GM12872 (cell line): ENCODE measurements at regions not wholly inside any gene's neighbourhood (a gene's known extent, or its start where the extent isn't known, plus 50 kb on each side); places are given as distances from the start of the nearest gene placed in this dataset.

Source experiments
- TF ChIP-seq, protein P1 (sequence below): IDR thresholded peaks from 3 replicates; pipeline ENCODE4 v1.5.1; 2011; ENCODE audit warnings: low read depth, mild to moderate bottlenecking, low read length, moderate library complexity; ENCODE audit not compliant: insufficient read depth

DNA sequence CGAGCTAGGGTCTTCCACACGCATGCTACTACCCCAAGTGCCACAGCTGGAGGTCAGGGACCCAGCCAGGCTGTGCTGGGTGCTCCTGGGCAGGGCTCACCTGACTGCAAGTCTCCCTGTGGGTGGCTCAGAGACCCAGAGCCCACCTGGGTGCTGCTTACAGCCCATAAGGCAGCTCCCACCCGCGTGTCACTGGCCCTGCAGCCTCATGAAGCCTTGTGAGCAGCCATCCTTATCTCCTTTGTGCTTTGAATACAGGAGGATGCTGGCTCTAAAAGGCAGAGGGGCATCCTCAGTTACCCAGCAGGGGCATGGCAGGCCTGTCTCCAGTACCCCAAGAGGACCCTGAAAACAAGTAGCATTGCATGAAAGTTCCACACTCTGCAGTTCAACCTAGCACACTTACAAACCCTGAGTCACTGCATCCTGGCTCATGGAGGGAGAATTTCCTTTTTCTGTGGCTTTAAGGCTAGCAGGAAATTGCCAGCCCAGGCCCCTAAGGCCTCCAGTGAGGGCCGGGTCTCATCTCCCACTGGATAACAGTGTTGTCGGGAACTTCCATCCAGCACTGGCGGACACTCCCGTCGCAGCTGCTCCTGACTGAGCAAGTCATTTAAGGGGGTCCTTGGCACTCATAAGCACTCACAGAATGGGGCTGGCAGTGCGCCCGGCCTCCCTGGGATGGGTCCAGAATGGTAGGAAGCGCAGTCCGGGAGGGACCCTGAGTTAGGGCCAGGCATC lies 137.1 kb downstream of the RPIA start:
- TF ChIP-seq, protein P1, sequence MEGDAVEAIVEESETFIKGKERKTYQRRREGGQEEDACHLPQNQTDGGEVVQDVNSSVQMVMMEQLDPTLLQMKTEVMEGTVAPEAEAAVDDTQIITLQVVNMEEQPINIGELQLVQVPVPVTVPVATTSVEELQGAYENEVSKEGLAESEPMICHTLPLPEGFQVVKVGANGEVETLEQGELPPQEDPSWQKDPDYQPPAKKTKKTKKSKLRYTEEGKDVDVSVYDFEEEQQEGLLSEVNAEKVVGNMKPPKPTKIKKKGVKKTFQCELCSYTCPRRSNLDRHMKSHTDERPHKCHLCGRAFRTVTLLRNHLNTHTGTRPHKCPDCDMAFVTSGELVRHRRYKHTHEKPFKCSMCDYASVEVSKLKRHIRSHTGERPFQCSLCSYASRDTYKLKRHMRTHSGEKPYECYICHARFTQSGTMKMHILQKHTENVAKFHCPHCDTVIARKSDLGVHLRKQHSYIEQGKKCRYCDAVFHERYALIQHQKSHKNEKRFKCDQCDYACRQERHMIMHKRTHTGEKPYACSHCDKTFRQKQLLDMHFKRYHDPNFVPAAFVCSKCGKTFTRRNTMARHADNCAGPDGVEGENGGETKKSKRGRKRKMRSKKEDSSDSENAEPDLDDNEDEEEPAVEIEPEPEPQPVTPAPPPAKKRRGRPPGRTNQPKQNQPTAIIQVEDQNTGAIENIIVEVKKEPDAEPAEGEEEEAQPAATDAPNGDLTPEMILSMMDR = no peak

DNA sequence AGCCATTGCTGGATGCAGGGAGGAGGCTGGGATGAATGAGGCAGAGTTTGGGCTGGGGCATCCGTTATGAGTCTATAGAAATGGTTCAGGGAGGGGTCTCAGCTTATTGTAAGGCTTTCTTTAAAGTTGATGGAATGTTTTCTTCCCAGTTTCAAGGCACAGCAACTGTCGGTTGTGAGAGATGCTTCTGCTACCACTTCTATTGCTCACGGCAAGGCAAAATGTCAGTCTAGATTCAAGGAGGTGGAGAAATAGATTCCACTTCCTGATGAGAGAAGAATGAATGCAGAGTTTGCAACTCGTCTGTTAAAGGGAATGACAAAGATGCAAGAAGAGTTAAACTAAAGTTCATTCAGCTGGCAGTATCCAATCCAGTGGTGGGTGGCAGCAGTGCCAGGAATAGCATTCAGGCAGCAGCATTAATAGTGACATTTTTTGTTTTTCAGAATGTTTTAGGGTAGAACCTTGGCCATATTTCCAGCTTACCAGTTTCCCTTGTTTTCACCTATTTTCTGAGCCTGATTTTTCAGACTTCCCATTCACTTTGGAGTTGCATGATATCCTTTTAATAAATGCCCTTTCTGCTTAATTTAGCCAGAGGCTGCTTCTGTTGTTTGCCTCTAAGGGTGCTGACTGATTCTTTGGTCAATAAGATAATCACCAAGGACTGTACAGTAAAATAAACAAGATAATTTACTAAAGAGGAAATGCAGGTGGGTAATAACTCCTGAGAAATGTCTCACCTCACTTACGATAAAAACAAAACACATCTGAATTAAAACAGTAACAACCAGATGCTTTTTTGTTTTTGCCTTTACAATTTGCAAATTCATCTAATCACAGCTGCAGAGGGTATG lies 138.4 kb downstream of the RPIA start:
- TF ChIP-seq, protein P1 = no peak

DNA sequence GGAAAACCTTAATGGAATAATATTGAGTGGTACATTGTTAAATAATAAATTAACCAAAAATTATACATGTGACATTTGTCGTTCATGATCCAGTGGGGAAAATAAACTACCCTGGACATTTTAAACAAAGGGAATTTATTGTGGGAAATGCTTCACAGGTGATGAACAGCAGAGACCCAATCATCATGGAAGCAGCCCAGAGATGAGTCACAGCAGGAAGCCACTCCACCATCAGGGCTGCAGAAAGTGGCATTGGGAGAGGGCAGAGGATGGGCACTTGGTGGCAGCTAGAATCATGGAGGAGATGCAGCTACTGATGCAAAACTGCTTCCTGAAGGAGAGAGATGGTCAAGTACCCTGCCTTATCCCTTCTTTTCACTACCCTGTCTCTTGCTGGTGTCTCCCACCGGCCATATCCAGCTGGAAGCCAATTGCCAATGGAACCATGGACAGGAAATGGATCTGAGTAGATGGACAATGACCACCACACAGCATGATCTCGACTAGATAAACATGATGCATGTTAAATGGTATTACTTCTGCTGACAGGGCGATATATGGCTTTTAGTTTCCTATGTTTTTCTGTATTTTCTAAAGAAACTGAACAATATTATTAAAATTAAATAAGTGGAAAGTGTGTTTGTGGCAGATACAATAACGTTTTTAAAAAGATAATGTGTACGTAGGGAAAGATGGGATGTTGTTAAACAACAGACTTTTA lies 139.8 kb downstream of the RPIA start:
- TF ChIP-seq, protein P1 = no peak

DNA sequence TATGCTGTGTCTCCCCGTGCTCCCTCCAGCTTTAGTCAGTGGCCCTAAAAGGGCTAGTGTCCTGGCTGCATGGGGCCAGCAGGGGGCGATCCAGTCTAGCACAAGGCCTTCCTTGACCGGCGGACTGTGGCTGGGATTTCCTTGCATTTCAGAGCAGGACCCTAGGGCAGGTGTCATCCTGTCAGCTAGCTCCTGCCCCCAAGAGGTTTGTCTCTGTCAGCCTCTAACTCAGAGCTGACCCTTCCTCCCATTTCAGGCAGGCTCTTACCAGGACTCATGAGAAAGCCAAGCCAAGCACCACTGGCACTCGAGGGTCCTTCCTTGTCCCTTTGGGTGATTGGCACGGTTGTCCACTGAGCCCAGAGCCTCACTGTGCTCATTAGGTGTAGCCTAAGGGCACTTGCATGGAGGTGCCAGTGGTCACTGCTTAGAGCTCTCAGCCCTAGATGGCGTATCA lies 140.3 kb downstream of the RPIA start:
- TF ChIP-seq, protein P1 = peak; percentile 92

DNA sequence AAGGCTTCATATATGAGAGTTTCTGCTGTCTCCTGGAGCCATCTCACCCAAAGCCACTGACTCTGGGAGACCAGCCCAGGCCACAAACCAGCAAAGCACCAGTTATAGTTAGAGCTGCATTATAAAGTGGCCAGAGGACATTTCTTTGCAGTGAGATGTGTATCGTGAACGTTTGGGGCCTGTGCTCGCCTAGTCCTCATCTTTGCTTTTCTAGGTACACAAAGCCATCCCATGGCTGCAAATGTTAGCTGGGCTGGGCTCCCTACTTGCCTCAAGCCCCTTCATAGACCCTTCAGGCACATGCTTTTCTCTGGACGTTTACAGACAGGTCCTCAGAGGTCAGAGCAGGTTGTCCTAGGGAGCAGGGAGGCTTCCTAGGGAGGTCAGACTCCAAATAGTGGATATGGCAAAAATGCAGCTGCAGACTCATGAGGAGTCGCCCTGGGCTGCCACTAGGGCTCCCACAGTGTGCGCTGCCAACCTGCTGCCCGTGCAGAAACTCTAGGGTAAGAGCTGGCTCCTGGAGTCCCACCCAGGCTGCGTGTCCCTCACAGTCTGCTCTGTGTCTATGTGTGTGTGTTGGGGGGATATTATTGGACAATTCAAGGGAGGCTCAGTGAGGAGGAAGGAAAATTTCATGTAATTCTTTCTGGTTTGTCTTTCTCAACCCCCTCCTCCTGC lies 141.0 kb downstream of the RPIA start:
- TF ChIP-seq, protein P1 = no peak

DNA sequence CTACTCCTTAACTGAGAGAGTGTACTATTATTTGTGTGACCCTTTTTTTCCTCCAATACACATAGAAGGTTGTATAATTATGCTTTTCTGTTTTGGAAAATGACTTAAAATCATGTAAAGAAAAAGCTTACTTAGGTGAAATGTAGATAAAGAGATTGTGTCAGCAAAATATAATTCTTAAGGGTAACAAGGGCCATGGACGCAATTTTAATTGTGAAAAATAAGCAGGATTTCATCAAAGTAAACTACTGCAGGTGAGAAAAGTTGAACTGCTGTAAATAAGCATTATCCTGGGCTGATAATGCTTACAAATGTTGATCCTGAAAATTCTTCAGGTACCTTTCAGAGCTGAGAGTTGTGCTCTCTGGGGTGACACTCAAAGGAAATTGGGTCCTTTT lies 141.5 kb downstream of the RPIA start:
- TF ChIP-seq, protein P1 = no peak
